Large intestine (tissue), 3 donors: ENCODE measurements at regions not wholly inside any gene's neighbourhood (a gene's known extent, or its start where the extent isn't known, plus 50 kb on each side); places are given as distances from the start of the nearest gene placed in this dataset.
A peak's percentile ranks its signal among the peaks of the same experiment; 100 is the strongest.

Experiments used
- DNase-seq, 2 donors: peaks; one replicate each; pipeline versions ENCODE4 v3.0.0 to v3.0.0-alpha.2; 2013
- H3K27ac ChIP-seq: one replicate; pipeline ENCODE4 v1.5.1; 2013; ENCODE audit warnings: low read length
- H3K27me3 ChIP-seq: 2 replicates; pipeline ENCODE4 v1.6.1; 2013; ENCODE audit warnings: low read length; ENCODE audit not compliant: control insufficient read depth, insufficient read depth
- H3K36me3 ChIP-seq: 2 replicates; pipeline ENCODE4 v1.6.1; 2013; ENCODE audit warnings: low read length; ENCODE audit not compliant: control insufficient read depth, insufficient read depth
- H3K4me1 ChIP-seq: one replicate; pipeline ENCODE4 v1.6.1; 2013; ENCODE audit warnings: low read length; ENCODE audit not compliant: control insufficient read depth, insufficient read depth
- H3K4me3 ChIP-seq: one replicate; pipeline ENCODE4 v1.5.1; 2013; ENCODE audit warnings: low read length
- H3K9me3 ChIP-seq: one replicate; pipeline ENCODE4 v1.6.1; 2013; ENCODE audit warnings: mild to moderate bottlenecking, low read depth, low read length, moderate library complexity; ENCODE audit not compliant: control insufficient read depth
- WGBS: methylation state at CpG from one replicate; pipeline ENCODE4 v1.1.5; 2013; ENCODE audit warnings: low lambda C conversion rate; ENCODE audit not compliant: insufficient coverage; 5-methylcytosine and 5-hydroxymethylcytosine counted together

GRCh38 chr4:24686866-24687692 lies 102.7 kb upstream of the DHX15 start:
- DNase-seq, result peak in 1 of 2 donors; percentile 15
- no CpG with 5 or more reads among the region's 13 CpGs for WGBS
- H3K27me3 ChIP-seq, result no peaks in the 10 kb centered on the region
- H3K4me1 ChIP-seq, result no peaks in the 10 kb centered on the region
- H3K9me3 ChIP-seq, result no peaks in the 10 kb centered on the region
- H3K4me3 ChIP-seq, result no peak overlapping the region
- no peaks in the 10 kb centered on the region for H3K36me3 ChIP-seq
- no peak overlapping the region for H3K27ac ChIP-seq

DNA sequence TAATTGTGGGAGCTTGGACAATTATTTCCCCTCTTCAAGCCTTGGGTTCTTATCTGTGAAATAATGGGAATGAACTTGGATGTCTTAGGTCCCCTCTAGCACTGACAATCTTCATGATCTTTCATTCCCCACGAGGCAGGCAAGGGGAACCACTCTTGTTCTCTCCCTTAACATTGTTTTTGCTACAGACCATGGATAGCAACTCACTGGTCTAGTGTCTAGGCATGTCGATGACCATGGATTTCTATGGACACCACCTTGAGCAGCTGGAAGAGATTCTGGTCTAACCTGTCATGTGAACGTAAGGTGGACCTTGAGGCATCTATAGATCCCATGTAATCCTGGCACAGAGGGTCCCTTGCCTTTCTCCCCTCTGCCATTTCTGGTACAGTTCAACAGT lies 104.1 kb upstream of the DHX15 start:
- Histone ChIP-seq H3K27ac (no peak overlapping the region), H3K27me3 (no peaks in the 10 kb centered on the region), H3K9me3 (no peaks in the 10 kb centered on the region), H3K4me3 (no peak overlapping the region), H3K4me1 (no peaks in the 10 kb centered on the region), H3K36me3 (no peaks in the 10 kb centered on the region)
- no peak for DNase-seq
- WGBS, result 80% methylated on average over 1 of the region's 3 CpGs

- Histone ChIP-seq H3K27ac (no peak overlapping the region), H3K4me3 (no peak overlapping the region), H3K36me3 (no peaks in the 10 kb centered on the region), H3K4me1 (no peaks in the 10 kb centered on the region), H3K27me3 (no peaks in the 10 kb centered on the region), H3K9me3 (no peaks in the 10 kb centered on the region)
- WGBS, result no CpG with 5 or more reads among the region's 1 CpG
- no peak for DNase-seq
These were observed 104.9 kb upstream of the DHX15 start for GRCh38 chr4:24689212-24689611.

DNA sequence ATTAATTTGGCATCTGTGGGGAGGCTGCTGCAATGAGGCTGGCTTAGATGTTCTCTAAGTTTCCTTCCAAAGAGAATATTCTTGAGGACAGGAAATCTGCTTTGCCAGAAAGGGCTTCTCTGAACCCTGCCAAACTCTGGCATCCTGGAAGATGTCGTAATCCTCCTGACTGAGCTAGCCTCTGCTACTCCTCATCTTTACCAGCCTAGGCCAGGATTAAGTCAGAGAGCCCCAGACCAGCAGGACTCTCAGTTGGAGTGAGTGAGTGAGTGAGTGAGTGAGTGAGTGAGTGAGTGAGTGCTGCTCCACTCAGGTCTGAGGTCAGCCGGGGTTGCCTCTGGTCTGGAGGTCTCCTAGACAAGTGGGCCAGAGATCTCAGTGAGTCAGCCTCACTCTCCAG lies 104.9 kb upstream of the SOD3 start:
- H3K27ac ChIP-seq, result no peak overlapping the region
- no peaks in the 10 kb centered on the region for H3K27me3 ChIP-seq
- H3K36me3 ChIP-seq, result no peaks in the 10 kb centered on the region
- no peaks in the 10 kb centered on the region for H3K4me1 ChIP-seq
- whole genome bisulfite sequencing, result no CpG with 5 or more reads among the region's 2 CpGs
- no peak overlapping the region for H3K4me3 ChIP-seq
- H3K9me3 ChIP-seq, result no peaks in the 10 kb centered on the region
- no peak for DNase-seq

GRCh38 chr4:24693636-24694035 lies 101.7 kb upstream of the SOD3 start:
- H3K36me3 ChIP-seq, result no peaks in the 10 kb centered on the region
- H3K27ac ChIP-seq, result no peak overlapping the region
- no peak overlapping the region for H3K4me3 ChIP-seq
- no peaks in the 10 kb centered on the region for H3K9me3 ChIP-seq
- no peak for DNase-seq
- no peaks in the 10 kb centered on the region for H3K27me3 ChIP-seq
- H3K4me1 ChIP-seq, result no peaks in the 10 kb centered on the region

GRCh38 chr4:24700118-24700517 lies 95.3 kb upstream of the SOD3 start:
- Histone ChIP-seq H3K27ac (no peak overlapping the region), H3K9me3 (no peaks in the 10 kb centered on the region), H3K27me3 (no peaks in the 10 kb centered on the region), H3K4me3 (no peak overlapping the region), H3K4me1 (no peaks in the 10 kb centered on the region), H3K36me3 (no peaks in the 10 kb centered on the region)
- no peak for DNase-seq
- WGBS, result no CpG with 5 or more reads among the region's 1 CpG

DNA sequence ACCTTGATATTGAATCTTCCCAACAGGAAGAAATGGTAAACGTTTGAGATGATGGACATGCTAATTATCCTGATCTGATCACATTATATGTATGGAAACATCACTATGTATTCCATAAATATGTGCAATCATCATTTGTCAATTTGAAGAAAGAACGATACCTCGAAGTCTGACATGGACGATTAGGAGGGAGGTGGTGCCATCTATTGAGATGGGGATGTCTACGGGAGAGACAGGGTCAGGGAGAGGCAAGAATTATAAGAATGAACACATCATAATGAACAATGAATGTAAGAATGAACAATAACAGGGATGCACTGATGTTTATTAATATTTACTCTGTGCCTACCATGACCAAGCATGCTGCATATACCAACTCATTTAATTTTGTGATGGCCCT lies 93.7 kb upstream of the SOD3 start:
- no peaks in the 10 kb centered on the region for H3K36me3 ChIP-seq
- no peak overlapping the region for H3K4me3 ChIP-seq
- 88% methylated on average over 3 of the region's 5 CpGs for WGBS

DNA sequence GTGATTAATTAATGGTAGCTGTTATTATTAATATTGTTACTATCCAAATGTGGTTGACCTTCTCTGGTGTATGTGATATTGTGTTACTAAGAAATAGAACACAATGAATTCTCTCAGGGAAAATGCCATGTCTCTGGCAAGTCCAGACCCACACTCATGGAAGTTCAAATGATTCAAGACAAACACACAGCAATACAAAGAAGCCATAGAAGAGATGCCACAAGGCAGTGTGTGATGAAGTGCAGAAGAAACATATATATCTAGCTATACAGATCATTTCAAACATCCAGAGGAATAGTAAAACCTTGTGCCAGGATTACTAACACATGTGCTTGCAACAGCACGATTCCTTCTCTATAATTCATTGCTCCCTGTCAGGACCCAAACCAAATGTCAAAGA lies 93.1 kb upstream of the SOD3 start:
- no CpG with 5 or more reads among the region's 1 CpG for WGBS
- Histone ChIP-seq H3K4me3 (no peak overlapping the region), H3K27me3 (no peaks in the 10 kb centered on the region), H3K36me3 (no peaks in the 10 kb centered on the region), H3K27ac (no peak overlapping the region), H3K9me3 (no peaks in the 10 kb centered on the region), H3K4me1 (no peaks in the 10 kb centered on the region)
- no peak for DNase-seq

More for the DNA sequence above, 93.7 kb upstream of the SOD3 start:
- DNase-seq, result no peak
- Histone ChIP-seq H3K27me3 (no peaks in the 10 kb centered on the region), H3K27ac (no peak overlapping the region), H3K9me3 (no peaks in the 10 kb centered on the region), H3K4me1 (no peaks in the 10 kb centered on the region)

DNA sequence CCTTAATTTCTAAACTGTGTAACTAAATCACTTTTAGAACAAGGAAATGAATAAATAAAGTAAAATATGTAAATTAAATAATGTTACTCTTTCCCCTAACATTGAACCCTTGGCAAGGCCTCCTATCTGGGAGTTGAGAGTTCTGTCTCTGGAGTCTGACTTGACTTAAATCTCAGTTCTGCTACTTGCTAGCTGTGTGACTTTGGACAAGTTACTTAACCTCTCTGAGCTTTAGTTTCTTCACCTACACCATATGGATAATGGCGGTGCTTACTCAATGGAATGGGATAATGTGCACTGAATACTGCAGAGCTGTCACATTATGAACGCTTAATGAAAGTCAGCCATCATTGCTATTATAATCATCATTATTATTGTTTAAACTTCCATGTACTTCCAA lies 92.1 kb upstream of the SOD3 start:
- H3K27me3 ChIP-seq, result no peaks in the 10 kb centered on the region
- no peaks in the 10 kb centered on the region for H3K9me3 ChIP-seq
- no peak overlapping the region for H3K27ac ChIP-seq
- no peaks in the 10 kb centered on the region for H3K36me3 ChIP-seq
- no peak for DNase-seq
- no peak overlapping the region for H3K4me3 ChIP-seq
- no peaks in the 10 kb centered on the region for H3K4me1 ChIP-seq
- WGBS, result no CpG with 5 or more reads among the region's 2 CpGs

DNA sequence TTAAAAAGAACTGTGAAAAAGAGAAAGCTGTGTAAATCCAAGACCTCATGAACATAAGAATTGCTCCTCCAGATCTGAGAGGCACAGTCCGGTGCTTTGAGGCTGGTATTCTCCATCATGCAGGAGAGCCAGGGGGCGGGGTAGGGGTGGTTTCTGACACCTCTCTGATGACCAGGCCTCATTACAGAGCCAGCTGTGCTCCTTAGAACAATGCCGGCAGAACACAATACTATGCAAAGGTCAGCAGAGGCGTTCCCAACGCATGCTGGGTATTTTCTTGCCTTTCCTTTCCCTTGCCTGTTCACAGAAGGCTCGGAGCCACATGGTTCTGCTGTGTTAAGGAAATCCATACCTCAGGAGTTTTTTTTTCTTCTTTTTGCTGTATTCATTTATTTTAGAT lies 91.2 kb upstream of the SOD3 start:
- Histone ChIP-seq H3K36me3 (no peaks in the 10 kb centered on the region), H3K4me1 (no peaks in the 10 kb centered on the region), H3K4me3 (no peak overlapping the region), H3K27ac (no peak overlapping the region), H3K27me3 (no peaks in the 10 kb centered on the region), H3K9me3 (no peaks in the 10 kb centered on the region)
- no peak for DNase-seq
- 41% methylated on average over 3 of the region's 6 CpGs for WGBS
